ENCODE measurements at regions not wholly inside any gene's neighbourhood (a gene's known extent, or its start where the extent isn't known, plus 50 kb on each side); places are given as distances from the start of the nearest gene placed in this dataset.

GRCh38 chr18:37702841-37703240, 137.2 kb upstream of the CELF4 start:
- TF ChIP-seq CTCF (IDR thresholded peaks at IDR 0.05): no peak
- TF ChIP-seq EP300 (IDR thresholded peaks at IDR 0.05): no peak

Measured in ovary (tissue), 3 donors.